ENCODE measurements at regions not wholly inside any gene's neighbourhood (a gene's known extent, or its start where the extent isn't known, plus 50 kb on each side); places are given as distances from the start of the nearest gene placed in this dataset.

GRCh38 chr2:13650586-13651180, 933.9 kb downstream of the TRIB2 start:
- Histone ChIP-seq H3K9me3 (no peaks in the 10 kb centered on the region), H3K36me3 (no peaks in the 10 kb centered on the region), H3K4me3 (no peak overlapping the region), H3K4me1 (no peaks in the 10 kb centered on the region), H3K27me3 (no peaks in the 10 kb centered on the region), H3K27ac (no peak overlapping the region)
- TF ChIP-seq CTCF (IDR thresholded peaks at IDR 0.05) (no peak), POLR2A (IDR thresholded peaks at IDR 0.05) (no peak)
- no peak for DNase-seq

GRCh38 chr2:13651684-13652131, 935.0 kb downstream of the TRIB2 start:
- Histone ChIP-seq H3K36me3 (no peaks in the 10 kb centered on the region), H3K9me3 (no peaks in the 10 kb centered on the region), H3K4me1 (no peaks in the 10 kb centered on the region), H3K27me3 (no peaks in the 10 kb centered on the region), H3K27ac (no peak overlapping the region), H3K4me3 (no peak overlapping the region)
- DNase-seq = no peak
- no peak for TF ChIP-seq POLR2A (IDR thresholded peaks at IDR 0.05)
- no peak for TF ChIP-seq CTCF (IDR thresholded peaks at IDR 0.05)

- H3K27me3 ChIP-seq = no peaks in the 10 kb centered on the region
- no peak for DNase-seq
- TF ChIP-seq POLR2A (IDR thresholded peaks at IDR 0.05) (no peak), CTCF (IDR thresholded peaks at IDR 0.05) (no peak)
- no peaks in the 10 kb centered on the region for H3K9me3 ChIP-seq
- no peaks in the 10 kb centered on the region for H3K36me3 ChIP-seq
- no peaks in the 10 kb centered on the region for H3K4me1 ChIP-seq
- no peak overlapping the region for H3K4me3 ChIP-seq
- no peak overlapping the region for H3K27ac ChIP-seq
Measured at GRCh38 chr2:13652531-13653313, 936.0 kb downstream of the TRIB2 start.

- DNase-seq = no peak
- Histone ChIP-seq H3K9me3 (no peaks in the 10 kb centered on the region), H3K36me3 (no peaks in the 10 kb centered on the region), H3K4me3 (no peak overlapping the region), H3K4me1 (no peaks in the 10 kb centered on the region), H3K27me3 (no peaks in the 10 kb centered on the region), H3K27ac (no peak overlapping the region)
- TF ChIP-seq CTCF (IDR thresholded peaks at IDR 0.05) = no peak
- no peak for TF ChIP-seq POLR2A (IDR thresholded peaks at IDR 0.05)
Measured at GRCh38 chr2:13654416-13654815, 937.7 kb downstream of the TRIB2 start.

GRCh38 chr2:13660231-13660630, 943.5 kb downstream of the TRIB2 start:
- H3K36me3 ChIP-seq = no peaks in the 10 kb centered on the region
- no peaks in the 10 kb centered on the region for H3K9me3 ChIP-seq
- no peaks in the 10 kb centered on the region for H3K4me1 ChIP-seq
- no peak overlapping the region for H3K4me3 ChIP-seq
- no peaks in the 10 kb centered on the region for H3K27me3 ChIP-seq
- no peak overlapping the region for H3K27ac ChIP-seq
- TF ChIP-seq POLR2A (IDR thresholded peaks at IDR 0.05) (no peak), CTCF (IDR thresholded peaks at IDR 0.05) (no peak)
- no peak for DNase-seq

All from Peyer's patch (tissue), 4 donors.